ENCODE measurements at regions not wholly inside any gene's neighbourhood (a gene's known extent, or its start where the extent isn't known, plus 50 kb on each side); places are given as distances from the start of the nearest gene placed in this dataset.

- TF ChIP-seq CHD1 (IDR thresholded peaks at IDR 0.05; ENCODE audit: low read depth, low read length) (no peak), GABPA (IDR thresholded peaks at IDR 0.05; ENCODE audit: borderline replicate concordance, insufficient read depth, low read length) (no peak), FOSL1 (IDR thresholded peaks at IDR 0.05; ENCODE audit: insufficient read depth, low read depth, low read length) (no peak), CHD7 (IDR thresholded peaks at IDR 0.05; ENCODE audit: insufficient replicate concordance, low read length) (no peak), RAD21 (IDR thresholded peaks at IDR 0.05 in 1 of 2, conservative IDR thresholded peaks at IDR 0.05 in 1 of 2; ENCODE audit: low read depth in 2 of 2, low read length in 2 of 2) (no peak), SIX5 (IDR thresholded peaks at IDR 0.05; ENCODE audit: low read depth, low read length) (no peak)
These were observed 1376.5 kb upstream of the ADGRL2 start (continued) for GRCh38 chr1:80424249-80424648.

All from H1 (cell line).